Right ventricle myocardium inferior (tissue), 1 donor: ENCODE measurements at regions not wholly inside any gene's neighbourhood (a gene's known extent, or its start where the extent isn't known, plus 50 kb on each side); places are given as distances from the start of the nearest gene placed in this dataset.

ENCODE experiments used
- ATAC-seq: fragments of 200-7000 bp; cut with Tn5 transposase; one replicate; pipeline ENCODE4 v1.9.1; 2020; ENCODE audit warnings: mild to moderate bottlenecking, moderate library complexity
- DNase-seq: peaks from one replicate; pipeline ENCODE4 v3.0.0; 2021; ENCODE audit errors: missing footprints
- intact Hi-C: fragments of 100-400 bp; cut with DNase I; formaldehyde crosslinking; loops from one replicate; pipeline ENCODE4 v1.11.0; 2022
- donor health status: DM: no; HTN: yes; CAD: no; lungs with severe emphysema.

DNA sequence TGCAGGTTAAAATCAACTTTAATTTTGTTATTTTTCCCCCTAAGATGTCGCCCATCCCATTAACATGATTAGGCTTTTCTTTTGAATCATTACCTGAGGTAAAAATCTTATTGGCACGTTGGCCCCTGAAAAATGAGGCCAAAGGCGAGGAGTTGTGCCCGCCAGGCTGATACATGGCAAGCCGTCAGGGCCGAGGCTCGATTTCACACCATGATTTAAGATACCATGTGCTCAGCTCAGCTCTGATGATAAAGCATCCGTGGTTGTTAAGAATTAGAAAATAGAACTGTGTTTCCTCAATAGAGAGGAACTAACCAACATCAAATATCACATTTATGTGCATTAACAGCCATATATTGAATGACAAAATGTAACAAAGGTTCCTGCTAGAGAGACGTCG lies 972.9 kb upstream of the SOX9 start:
- intact Hi-C loops, result no loop called here
- no peak for ATAC-seq
- DNase-seq, result no peak

GRCh38 chr17:71149607-71150006 lies 971.2 kb upstream of the SOX9 start:
- DNase-seq (no peak), ATAC-seq (no peak)
- intact Hi-C loops, result no loop called here

DNA sequence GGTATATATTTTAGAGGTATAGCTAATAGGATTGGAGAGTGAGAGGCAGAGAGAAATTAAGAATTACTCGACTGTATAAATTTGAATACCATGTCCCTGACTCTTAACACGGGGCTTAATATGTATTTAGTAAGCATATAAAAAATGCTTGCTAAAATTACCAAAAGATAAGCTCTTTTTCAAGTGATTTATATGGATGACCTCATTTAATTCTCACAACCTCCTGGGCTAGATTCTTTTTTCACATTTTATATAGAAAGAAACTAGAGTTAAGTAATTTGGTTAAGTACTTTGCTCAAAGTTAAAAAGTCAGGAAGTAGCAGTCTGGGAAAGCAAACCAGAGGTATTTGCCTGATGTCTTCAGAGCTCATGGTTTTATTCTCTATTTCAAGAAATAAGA lies 963.5 kb upstream of the SOX9 start:
- DNase-seq, result no peak
- no peak for ATAC-seq
- intact Hi-C loops, result no loop called here

DNA sequence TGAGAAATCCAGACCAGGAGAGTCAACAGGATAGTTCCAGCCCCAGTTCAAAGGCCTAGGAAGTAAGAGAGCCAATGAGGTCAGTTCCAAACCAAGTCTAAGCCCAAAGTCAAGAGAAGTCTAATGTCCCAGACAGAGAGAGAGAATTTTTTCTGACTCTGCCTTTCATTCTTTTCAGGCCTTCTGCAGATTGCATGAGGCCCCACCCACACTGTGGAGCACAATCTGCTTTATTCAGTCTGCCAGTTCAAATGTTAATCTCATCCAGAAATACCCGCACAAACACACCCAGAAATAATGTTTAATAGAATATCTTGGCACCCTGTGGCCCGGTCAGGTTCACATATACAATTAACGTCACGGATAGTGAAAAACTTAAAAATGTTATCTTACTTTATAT lies 962.4 kb upstream of the SOX9 start:
- DNase-seq (no peak), ATAC-seq (no peak)
- intact Hi-C loops, result no loop called here

- ATAC-seq, result no peak
- DNase-seq, result no peak
- intact Hi-C loops, result no loop called here
Observed at GRCh38 chr17:71163121-71163812, 957.6 kb upstream of the SOX9 start.

GRCh38 chr17:71163813-71164122 lies 957.1 kb upstream of the SOX9 start:
- ATAC-seq (no peak), DNase-seq (no peak)
- intact Hi-C loops, result no loop called here

GRCh38 chr17:71164561-71164960 lies 956.3 kb upstream of the SOX9 start:
- ATAC-seq (no peak), DNase-seq (no peak)
- intact Hi-C loops, result no loop called here

DNA sequence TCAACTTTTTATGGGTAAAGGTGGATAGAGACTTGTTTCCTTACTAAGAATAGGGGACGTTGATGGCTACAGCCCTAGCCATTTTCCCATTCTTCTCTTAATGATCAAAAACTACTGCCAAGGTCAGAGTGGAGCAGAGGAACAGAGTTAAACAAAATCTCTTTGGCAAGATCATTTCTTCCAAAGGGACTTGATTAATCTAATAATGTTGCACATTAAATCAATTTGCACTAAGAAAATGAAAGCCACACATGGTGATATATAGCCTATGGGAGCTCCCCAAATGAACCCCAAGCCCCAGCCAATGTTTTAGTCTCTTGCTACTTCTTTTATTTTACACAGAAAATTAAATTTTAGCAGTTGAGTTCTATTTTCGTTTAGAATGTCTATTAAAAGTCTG lies 954.5 kb upstream of the SOX9 start:
- no peak for DNase-seq
- intact Hi-C loops, result no loop called here
- ATAC-seq, result no peak

GRCh38 chr17:71168053-71168741 lies 952.6 kb upstream of the SOX9 start:
- intact Hi-C loops, result no loop called here
- DNase-seq (no peak), ATAC-seq (no peak)

GRCh38 chr17:71170070-71170469 lies 950.8 kb upstream of the SOX9 start:
- ATAC-seq, result no peak
- intact Hi-C loops, result no loop called here

GRCh38 chr17:71171270-71171669 lies 949.5 kb upstream of the SOX9 start:
- no peak for ATAC-seq

More at GRCh38 chr17:71170070-71170469, 950.8 kb upstream of the SOX9 start:
- DNase-seq, result no peak

DNA sequence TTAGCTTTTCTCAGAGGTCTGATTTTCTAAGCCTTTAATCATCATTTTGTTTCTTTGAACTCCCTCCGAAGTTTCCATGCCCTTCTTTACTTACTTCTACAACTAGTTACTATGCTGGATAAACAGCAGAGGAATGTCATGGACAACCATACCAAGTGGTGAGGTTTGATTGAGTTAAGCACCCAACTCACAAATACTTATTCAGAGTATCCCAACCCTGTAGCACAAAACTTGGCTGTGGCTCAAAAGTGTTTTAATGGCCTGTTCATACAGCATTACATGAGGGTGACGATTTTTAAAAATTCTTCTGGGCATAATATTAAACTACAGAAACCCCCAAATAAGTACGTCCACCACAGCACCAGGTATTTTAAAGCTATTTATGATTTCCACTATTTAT lies 946.8 kb upstream of the SOX9 start:
- intact Hi-C loops, result no loop called here
- ATAC-seq, result no peak
- no peak for DNase-seq

More at GRCh38 chr17:71171270-71171669, 949.5 kb upstream of the SOX9 start:
- no peak for DNase-seq
- intact Hi-C loops, result no loop called here

DNA sequence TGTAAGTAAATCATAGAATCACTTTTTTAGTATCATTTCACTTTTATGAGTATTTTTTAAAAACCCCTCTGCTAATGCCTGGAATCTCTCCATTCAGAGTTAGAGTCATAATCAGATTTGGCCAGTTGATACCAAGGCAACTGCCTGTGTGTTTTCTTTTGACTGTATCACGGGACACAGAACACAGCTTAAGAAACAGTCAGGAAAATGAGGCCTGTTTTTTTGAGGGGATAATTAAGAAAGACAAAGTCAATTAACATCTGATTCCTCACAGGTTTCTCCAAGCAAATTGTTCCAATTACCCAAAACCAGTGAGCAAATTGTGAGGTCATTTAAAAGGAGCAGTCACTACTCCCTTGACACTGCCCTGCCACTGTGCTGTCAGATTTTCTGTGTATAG lies 944.5 kb upstream of the SOX9 start:
- intact Hi-C loops, result no loop called here
- no peak for ATAC-seq

GRCh38 chr17:71176928-71177443 lies 943.8 kb upstream of the SOX9 start:
- intact Hi-C loops, result no loop called here
- ATAC-seq (no peak), DNase-seq (no peak)

More for the DNA sequence above, 944.5 kb upstream of the SOX9 start:
- DNase-seq, result no peak

DNA sequence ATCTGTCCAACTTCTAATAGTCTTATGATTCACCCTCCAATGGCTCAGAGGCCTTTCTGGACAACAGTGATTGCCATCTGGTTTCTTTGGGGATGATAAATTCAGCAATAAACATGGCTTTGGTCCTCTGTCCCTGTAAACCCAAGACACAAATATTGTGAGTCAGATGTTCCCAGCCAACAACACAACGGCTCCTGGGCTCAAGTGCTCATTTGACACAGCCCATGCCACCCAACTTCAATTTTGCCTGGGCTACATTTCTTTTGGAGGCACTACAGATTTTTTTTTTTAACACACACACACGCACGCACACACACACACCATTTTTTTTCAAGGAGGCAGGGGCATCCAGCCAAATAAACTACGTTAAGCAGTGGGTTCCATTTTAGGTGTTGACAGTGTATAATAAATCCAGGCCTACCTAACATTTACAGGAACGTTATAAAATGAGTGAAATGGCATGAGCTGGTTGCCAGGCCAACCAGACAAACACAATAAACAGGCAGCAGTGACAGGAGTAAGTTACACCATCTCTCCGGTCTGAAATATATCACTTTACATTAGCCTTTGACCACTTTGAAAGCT lies 939.9 kb upstream of the SOX9 start:
- intact Hi-C loops, result no loop called here
- ATAC-seq (no peak), DNase-seq (no peak)

GRCh38 chr17:71183066-71183660 lies 937.7 kb upstream of the SOX9 start:
- ATAC-seq (no peak), DNase-seq (no peak)
- intact Hi-C loops, result no loop called here

GRCh38 chr17:71184716-71185115 lies 936.1 kb upstream of the SOX9 start:
- no peak for DNase-seq
- ATAC-seq, result no peak
- intact Hi-C loops, result no loop called here

GRCh38 chr17:71187145-71187878 lies 933.5 kb upstream of the SOX9 start:
- intact Hi-C loops, result no loop called here
- no peak for ATAC-seq
- DNase-seq, result peak; percentile 37

DNA sequence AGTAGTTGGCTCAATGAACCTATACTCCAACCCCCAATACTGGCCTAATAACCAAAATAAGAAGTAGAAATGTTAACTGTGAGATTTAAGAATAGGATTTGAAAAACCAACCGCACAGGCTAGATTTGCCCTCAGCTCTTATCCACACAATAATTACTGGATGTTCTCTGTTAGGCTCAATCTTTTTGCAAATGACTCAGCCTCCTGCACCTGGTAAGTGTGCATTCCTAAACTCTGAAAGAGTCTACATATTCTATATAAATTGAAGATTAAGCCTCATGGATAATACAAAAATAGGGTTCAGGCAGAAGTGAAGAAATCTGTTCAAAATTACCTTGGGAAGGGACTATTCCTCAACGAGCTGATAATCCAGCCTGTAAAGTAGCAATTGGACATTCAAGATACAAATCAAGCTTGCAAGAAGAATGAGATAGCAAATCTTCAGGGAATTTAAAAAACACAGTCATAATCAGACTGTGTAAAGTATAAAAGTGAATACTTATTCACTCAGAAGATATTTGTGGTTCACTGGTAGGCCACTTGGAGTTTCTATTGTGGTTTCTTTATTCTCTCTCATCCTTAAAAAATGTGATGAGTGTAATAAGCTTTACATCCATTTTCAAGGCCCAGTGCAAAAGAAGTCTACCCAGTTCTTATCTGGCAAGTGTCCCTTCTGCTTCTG lies 931.9 kb upstream of the SOX9 start:
- ATAC-seq (no peak), DNase-seq (no peak)
- intact Hi-C loops, result no loop called here
